H1 (cell line): ENCODE measurements at regions not wholly inside any gene's neighbourhood (a gene's known extent, or its start where the extent isn't known, plus 50 kb on each side); places are given as distances from the start of the nearest gene placed in this dataset.

Experiments used
- CHD7 ChIP-seq: fragments of 300-600 bp; sonication (generic); IDR thresholded peaks from 2 replicates; pipeline ENCODE4 v1.7.1; 2012; ENCODE audit warnings: low read length, moderate library complexity, mild to moderate bottlenecking, inconsistent platforms; ENCODE audit not compliant: insufficient replicate concordance
- CTCF ChIP-seq, 3 experiments: IDR thresholded peaks; 1 replicate in 2 of 3; 2 replicates in 1 of 3; pipeline versions ENCODE4 v1.5.1 to v1.6.1; 2011; ENCODE audit warnings: low read length in 3 of 3, mild to moderate bottlenecking in 3 of 3, inconsistent platforms in 2 of 3, low read depth in 1 of 3, moderate library complexity in 1 of 3; ENCODE audit not compliant: insufficient read depth in 1 of 3; ENCODE audit errors: control extremely low read depth in 1 of 3
- EGR1 ChIP-seq: IDR thresholded peaks from 2 replicates; pipeline ENCODE4 v1.6.1; 2011; ENCODE audit warnings: low read depth, low read length, borderline replicate concordance
- KDM5A ChIP-seq: fragments of 200-600 bp; IDR thresholded peaks from 2 replicates; pipeline ENCODE4 v1.7.1; 2012; ENCODE audit warnings: mild to moderate bottlenecking, low read length, inconsistent platforms, mixed read lengths
- NRF1 ChIP-seq: IDR thresholded peaks from 2 replicates; pipeline ENCODE4 v1.6.1; 2011; ENCODE audit warnings: mild to moderate bottlenecking, low read depth, low read length, improper control_type of control experiment
- POLR2A ChIP-seq, 2 experiments: IDR thresholded peaks; 1 replicate in 1 of 2; 2 replicates in 1 of 2; pipeline ENCODE4 v1.6.1; 2011; ENCODE audit warnings: low read depth in 2 of 2, low read length in 2 of 2, mild to moderate bottlenecking in 2 of 2; ENCODE audit errors: control extremely low read depth in 1 of 2
- SP2 ChIP-seq: IDR thresholded peaks from 2 replicates; pipeline ENCODE4 v1.6.1; 2012; ENCODE audit warnings: mild to moderate bottlenecking, low read length, inconsistent platforms
- SP4 ChIP-seq: IDR thresholded peaks from 2 replicates; pipeline ENCODE4 v1.6.1; 2012; ENCODE audit warnings: low read length, inconsistent platforms

GRCh38 chr10:78867555-78867939 lies 201.2 kb upstream of the ZMIZ1 start:
- TF ChIP-seq POLR2A (IDR thresholded peaks at IDR 0.05; ENCODE audit: control extremely low read depth in 1 of 2, low read depth in 2 of 2, low read length in 2 of 2) (no peak), SP4 (no peak), CTCF (IDR thresholded peaks at IDR 0.05; ENCODE audit: control extremely low read depth in 1 of 3, insufficient read depth in 1 of 3, low read depth in 1 of 3, low read length in 3 of 3) (no peak), CHD7 (no peak), SP2 (no peak), NRF1 (no peak), KDM5A (no peak), EGR1 (no peak)
